HG03432 (cell line): ENCODE measurements at regions not wholly inside any gene's neighbourhood (a gene's known extent, or its start where the extent isn't known, plus 50 kb on each side); places are given as distances from the start of the nearest gene placed in this dataset.
"Not testable (repeated sequence)": the region's sequence is repeated elsewhere in the genome, so short reads cannot be mapped to it uniquely, and the experiment has no call there.

ENCODE experiments used
- ATAC-seq: cut with Tn5 transposase; IDR thresholded peaks from one replicate; pipeline ENCODE4 v1.9.1; 2021; ENCODE audit warnings: mild to moderate bottlenecking, moderate library complexity; ENCODE audit not compliant: unreplicated experiment

GRCh38 chrX:150205011-150205410, 158.1 kb upstream of the MAMLD1 start:
- ATAC-seq: no peak

DNA sequence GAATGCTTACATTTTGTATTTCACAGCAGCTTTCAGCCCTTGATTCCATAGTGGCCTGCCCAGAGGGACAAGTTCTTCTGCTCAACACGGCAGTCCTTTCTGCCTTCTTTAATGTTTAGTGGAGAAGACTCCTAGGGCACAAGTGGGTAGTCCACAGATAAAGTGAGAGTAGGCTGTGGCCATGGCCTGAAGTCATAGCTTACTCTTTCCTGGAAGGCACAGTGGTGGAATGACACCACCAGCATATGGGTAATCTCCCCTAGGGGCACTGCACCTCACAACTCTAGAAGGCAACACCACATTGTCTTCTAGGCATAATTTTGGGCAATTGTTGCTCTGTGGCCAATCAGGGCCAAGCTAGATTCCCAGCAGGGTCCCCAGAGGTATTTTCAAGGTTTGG, 155.4 kb upstream of the MAMLD1 start:
- ATAC-seq: no peak

GRCh38 chrX:150211988-150212387, 151.1 kb upstream of the MAMLD1 start:
- no peak for ATAC-seq

DNA sequence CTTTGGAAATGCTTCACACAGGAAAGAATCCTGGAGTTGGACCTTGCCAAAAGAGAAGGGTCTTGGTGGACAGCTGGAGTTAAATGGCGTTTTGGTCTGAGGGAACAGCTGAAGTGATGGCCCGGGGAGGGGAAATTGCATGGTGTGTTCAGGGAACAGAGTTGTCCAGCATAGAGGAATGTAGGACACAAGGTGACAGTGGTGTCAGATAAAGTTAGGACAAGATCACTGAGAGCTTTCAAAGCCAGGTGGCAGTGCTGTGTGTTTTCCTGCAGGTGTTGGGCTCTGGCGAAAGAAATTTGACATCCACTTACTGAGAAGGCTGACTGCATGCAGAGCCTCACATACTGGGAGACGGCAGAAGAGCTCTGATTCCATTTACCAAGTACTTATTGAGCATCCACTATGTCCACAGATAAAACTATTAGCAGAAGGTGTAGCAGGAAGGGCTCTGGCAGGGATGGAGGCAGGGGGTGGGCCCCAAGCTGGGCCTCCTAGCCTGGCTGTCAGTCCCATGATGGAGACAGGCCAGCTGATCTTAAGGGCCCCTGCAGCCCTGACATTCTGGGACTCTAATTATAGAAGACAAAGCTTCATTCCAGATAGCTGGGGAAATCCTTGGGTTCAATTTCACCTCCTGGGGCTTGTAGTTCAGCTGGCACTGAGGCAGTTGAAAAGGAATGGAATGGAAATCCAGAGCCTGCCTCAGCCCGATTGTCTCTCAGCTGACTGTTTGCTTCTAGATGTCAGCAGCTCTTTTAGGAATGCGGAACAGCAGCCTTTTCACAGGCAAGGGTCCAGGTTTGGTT, 150.2 kb upstream of the MAMLD1 start:
- ATAC-seq: no peak

GRCh38 chrX:150213481-150214030, 149.6 kb upstream of the MAMLD1 start:
- ATAC-seq: no peak

DNA sequence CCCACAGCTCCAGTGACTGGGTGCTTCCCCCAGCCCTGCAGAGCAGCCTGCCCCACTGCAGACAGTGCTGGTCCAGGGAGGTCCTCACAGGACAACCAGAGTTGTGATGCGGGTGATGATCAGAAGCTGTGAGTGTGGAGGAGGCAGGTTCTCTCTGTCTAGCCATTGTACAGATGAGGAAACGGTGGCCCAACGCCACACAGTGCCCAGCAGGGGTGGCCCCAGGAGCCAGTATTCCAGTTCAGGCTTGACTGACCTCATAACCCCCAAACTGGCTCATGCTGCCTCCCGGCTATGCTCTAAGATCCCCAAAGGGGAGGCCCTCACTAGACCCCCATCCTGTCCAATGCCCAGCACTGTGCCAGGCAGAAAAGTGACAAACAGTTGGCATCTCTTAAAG, 147.1 kb upstream of the MAMLD1 start:
- not testable (repeated sequence) for ATAC-seq

GRCh38 chrX:150216716-150217115, 146.4 kb upstream of the MAMLD1 start:
- ATAC-seq: no peak

- no peak for ATAC-seq
Observed at GRCh38 chrX:150217609-150218008, 145.5 kb upstream of the MAMLD1 start.

GRCh38 chrX:150219374-150220185, 143.5 kb upstream of the MAMLD1 start:
- ATAC-seq: no peak

DNA sequence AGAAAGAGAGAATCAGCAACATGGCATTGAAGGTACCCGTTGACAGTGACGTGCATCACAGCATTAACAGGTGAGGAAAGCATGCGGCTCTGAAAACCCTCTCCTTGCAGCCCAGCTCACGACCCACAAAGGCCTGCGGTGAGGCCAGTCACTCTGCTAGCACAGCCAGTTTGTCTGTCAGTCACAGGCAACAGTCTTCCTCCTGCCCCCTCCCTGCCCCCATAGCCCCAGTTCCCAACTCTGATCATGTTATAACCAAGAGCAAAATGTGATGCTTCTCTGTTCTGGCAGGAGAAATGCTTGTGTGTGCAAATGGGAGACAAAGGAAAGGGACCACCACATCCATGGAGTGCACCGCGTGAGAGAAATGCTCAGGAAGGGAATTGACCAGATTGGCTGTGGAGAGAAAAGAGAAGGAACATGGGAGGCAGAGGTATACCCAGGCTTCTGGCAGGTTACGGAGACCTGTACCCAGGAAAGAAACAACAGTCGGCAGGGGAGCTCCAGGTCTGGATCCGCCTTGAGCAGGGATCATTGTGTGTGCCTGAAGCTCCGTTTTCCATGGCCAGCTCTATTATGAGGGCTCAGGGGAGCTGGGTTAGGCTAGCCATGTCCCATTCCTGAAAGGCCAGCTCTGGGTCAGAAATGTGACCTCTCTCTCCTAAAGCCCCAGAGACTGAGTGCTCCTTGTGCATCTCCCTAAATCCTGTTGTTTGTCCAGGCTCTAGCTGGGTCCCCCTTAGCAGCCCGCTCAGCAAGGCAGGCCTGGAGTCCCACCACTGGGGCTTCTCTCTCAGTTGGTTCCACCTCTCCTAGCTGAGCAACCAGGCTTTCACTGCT, 139.7 kb upstream of the MAMLD1 start:
- ATAC-seq: no peak

- no peak for ATAC-seq
Observed at GRCh38 chrX:150224676-150225075, 138.4 kb upstream of the MAMLD1 start.

DNA sequence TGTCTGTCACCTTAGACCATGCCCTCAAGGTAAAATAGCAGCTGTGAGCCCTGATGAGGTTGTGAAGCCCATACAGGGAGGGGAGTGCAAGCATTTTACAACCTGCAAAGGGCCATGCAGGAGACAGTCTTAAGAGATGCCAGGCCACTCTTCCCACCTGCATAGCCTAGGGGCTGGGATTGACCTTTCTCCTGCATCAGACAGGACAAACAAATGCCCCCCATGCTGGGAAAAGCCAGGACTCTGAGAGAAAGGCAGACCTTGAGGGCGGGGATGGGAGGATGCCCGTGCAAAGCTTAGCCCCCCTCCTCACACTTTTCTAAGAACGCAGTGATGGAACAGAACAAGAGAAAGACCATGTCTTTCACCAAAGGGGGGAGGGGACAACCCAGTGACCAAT, 137.9 kb upstream of the MAMLD1 start:
- no peak for ATAC-seq

- ATAC-seq: no peak
Observed at GRCh38 chrX:150225756-150226155, 137.4 kb upstream of the MAMLD1 start.

DNA sequence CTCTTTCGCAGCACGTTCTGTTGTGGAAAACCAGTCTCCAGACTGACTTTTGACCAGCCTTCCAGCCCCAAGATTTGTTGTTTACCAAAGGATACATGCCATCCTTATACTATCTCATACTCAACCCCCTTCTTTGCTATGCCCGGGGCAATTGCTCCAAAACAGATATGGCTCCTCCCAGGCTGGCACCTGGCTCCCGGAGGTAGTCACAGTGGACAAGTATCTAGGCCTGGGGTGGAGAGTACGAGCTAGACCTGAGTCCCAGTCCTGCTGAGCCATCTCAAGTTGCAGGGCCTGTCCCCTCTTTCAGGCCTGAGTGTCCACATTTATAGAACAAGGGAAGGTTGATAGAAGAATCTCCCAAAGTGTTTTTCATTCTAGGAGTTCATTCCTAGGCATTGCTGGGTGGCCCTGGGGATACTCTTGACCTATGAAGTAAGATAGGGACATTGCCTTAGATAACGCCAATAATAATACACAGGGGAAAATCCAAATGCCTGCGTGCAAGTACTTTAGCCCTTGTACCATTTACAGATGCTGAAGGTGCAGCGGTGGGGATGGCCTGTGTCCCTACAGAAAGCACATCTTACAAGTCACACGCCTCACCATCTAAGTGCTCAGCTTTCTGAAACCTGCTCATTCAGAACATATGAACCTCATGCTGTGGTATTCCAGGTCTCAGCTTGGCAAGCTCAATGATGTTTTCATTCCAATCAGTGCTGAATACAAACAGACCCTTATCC, 136.7 kb upstream of the MAMLD1 start:
- no peak for ATAC-seq

DNA sequence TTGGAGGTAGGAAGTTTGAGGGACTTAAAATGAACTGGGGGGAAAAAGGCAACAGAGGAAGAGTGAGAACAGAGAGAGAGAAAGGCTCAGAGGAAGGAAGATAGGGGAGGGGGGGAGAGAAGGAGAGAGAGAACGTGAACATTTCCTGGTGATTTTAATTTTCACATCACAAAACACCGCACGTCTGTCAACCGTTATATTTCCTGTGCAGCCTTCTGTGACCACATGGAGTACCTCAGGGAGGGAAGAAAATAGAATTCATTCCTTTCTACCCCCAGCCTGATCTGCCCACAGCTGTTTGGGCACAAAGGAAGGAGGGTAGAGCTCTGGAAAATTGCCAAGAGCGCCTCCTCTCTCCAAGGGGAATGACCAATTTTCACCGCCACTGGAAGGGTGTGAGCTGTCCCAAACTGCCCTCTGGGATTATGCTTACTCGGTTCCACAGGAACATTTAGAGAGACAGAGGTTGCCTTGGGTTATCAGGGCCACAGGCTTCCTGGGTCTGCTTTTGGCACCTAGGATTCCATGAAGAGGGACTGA, 135.7 kb upstream of the MAMLD1 start:
- ATAC-seq: no peak

DNA sequence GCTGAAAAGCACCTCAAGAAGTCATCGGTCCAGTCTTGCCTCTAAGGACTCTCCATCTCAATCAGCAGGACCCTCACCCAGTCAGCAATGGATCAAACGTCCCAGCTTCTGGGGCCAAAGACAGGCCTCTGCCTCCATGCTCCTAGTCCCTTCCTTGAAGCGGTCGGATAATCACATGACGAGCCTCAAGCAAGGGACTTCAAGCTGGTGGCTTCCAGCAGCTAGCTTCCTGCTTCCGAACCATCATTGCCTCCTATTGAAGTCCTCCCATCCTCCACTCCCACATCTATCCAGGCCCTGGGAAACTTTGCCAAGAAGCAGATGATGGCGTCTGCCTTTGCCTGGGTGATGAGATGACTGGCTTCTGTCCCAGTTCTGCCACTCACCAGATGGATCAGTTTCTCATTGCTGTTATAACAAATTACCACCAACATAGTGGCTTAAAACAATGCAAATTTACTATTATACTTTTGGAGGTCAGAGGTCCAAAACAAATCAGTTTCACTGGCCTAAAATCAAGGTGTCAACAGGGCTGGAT, 135.2 kb upstream of the MAMLD1 start:
- no peak for ATAC-seq

DNA sequence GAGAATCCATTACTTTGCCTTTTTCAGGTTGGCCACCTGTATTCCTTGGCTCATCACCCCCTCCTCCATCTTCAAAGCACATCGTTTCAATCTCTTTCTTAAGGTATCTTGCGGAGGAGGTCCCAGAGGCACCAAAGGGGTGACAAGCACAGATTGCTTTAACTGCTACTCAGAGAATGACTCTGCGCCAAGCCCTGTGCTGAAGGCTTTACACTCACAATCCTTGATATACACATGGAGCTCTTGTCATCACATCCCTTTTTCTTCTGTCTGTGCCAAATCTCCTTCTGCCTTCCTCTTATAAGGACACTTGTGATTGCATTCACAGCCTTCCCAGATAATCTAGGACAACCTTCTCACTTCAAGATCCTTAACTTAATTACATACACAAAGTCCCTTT, 134.7 kb upstream of the MAMLD1 start:
- ATAC-seq: no peak

DNA sequence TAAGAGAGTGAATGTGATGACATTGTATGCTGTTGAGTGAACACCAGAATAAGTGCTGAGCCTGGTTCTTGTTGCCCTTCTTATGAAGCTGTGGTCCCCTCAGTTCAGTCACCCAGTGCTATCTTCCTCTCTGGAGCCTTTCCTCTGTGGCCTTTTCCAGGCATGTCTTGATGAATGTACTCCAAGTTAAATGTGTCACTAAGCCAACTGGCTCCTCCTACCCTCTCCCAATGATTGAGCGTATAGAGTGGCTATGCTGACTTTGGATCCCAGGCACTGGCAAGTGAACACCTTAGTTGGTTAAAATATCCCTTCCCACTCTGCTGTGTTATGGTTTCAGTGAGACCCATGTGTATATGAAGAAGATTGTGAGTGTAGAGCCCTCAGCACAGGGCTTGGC, 134.1 kb upstream of the MAMLD1 start:
- ATAC-seq: no peak

DNA sequence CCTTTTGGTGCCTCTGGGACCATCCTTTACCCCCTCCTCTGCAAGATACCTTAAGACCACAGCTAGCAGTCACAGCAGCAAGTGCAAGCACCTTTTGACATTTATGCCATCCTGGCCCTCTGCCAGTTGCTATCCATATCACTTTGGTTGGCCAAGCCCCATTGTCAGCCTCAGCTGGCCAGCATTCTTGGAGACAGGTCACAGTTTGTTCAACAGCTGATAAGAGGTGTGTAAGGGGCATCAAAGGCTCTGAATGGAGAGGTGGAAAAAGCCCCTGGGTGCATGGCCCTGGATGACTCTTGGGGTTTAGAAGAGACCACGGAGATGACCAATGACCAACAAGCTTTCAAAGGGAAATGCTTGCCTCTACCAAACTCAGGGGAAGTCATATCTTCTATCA, 133.6 kb upstream of the MAMLD1 start:
- no peak for ATAC-seq

DNA sequence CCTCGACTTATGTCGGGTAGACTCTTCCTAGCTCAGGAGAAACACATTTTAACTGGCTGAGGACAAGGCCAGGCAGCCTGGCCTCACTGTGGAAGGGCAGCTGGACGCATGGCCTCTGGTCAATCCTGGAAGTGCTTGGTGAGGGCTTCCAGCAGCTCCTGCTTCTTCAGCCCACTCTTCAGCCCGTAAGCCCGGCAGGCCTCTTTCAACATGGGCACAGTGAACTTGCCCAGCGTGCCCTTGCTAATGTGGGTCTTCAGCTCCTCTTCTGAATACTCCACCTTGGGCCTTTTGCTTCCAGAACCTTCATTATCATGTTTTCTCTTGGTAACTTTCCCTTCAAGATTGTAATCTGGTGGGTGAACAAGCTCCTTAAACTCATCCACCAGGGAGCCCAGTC, 132.2 kb upstream of the MAMLD1 start:
- not testable (repeated sequence) for ATAC-seq
